GM23338 (cell line): ENCODE measurements at regions not wholly inside any gene's neighbourhood (a gene's known extent, or its start where the extent isn't known, plus 50 kb on each side); places are given as distances from the start of the nearest gene placed in this dataset.

Experiments
- ATAC-seq: fragments of 200-7000 bp; cut with Tn5 transposase; 3 replicates; pipeline ENCODE4 v1.9.1; 2020
- DNase-seq: peaks from one replicate; pipeline ENCODE4 v3.0.0-alpha.2; 2015; ENCODE audit warnings: low spot score
- H2AFZ ChIP-seq: fragments of 200-600 bp; sonication (generic); 2 replicates; pipeline ENCODE4 v1.8.0; 2016; ENCODE audit warnings: antibody characterized with exemption, mild to moderate bottlenecking, moderate library complexity
- H3F3A ChIP-seq: fragments of 200-600 bp; sonication (generic); replicated peaks from 2 replicates; pipeline ENCODE4 v1.8.0; 2017; ENCODE audit warnings: antibody characterized with exemption, mixed run types, low read depth
- H3K27ac ChIP-seq: fragments of 200-600 bp; sonication (generic); 2 replicates; pipeline ENCODE4 v1.6.1; 2016; ENCODE audit warnings: low read depth
- H3K27me3 ChIP-seq: fragments of 200-600 bp; sonication (generic); 2 replicates; pipeline ENCODE4 v1.8.0; 2016; ENCODE audit warnings: mild to moderate bottlenecking, mixed run types, moderate library complexity; ENCODE audit not compliant: insufficient read depth
- H3K36me3 ChIP-seq: fragments of 200-600 bp; sonication (generic); 2 replicates; pipeline ENCODE4 v1.8.0; 2016; ENCODE audit warnings: mild to moderate bottlenecking; ENCODE audit not compliant: insufficient read depth
- H3K4me1 ChIP-seq: fragments of 200-600 bp; sonication (generic); 2 replicates; pipeline ENCODE4 v1.8.0; 2016; ENCODE audit warnings: mild to moderate bottlenecking, moderate library complexity; ENCODE audit not compliant: insufficient read depth
- H3K4me2 ChIP-seq: fragments of 200-600 bp; sonication (generic); 2 replicates; pipeline ENCODE4 v1.7.1; 2017; ENCODE audit warnings: mixed run types
- H3K4me3 ChIP-seq: fragments of 200-600 bp; sonication (generic); 2 replicates; pipeline ENCODE4 v1.6.1; 2016; ENCODE audit warnings: mixed run types
- H3K79me2 ChIP-seq: fragments of 200-600 bp; sonication (generic); replicated peaks from 2 replicates; pipeline ENCODE4 v1.8.0; 2017; ENCODE audit warnings: mild to moderate bottlenecking; ENCODE audit not compliant: insufficient read depth
- H3K9me2 ChIP-seq: fragments of 200-600 bp; sonication (generic); 2 replicates; pipeline ENCODE4 v1.8.0; 2017; ENCODE audit not compliant: insufficient read depth
- H4K20me1 ChIP-seq: fragments of 200-600 bp; sonication (generic); replicated peaks from 2 replicates; pipeline ENCODE4 v1.8.0; 2017; ENCODE audit warnings: mild to moderate bottlenecking; ENCODE audit not compliant: insufficient read depth
- H3K27ac Mint-ChIP-seq: 2 replicates; pipeline ENCODE4 v1.8.0; 2020; ENCODE audit warnings: inconsistent platforms, mild to moderate bottlenecking, moderate library complexity, mixed read lengths
- H3K27me3 Mint-ChIP-seq: 3 replicates; pipeline ENCODE4 v1.8.0; 2022; ENCODE audit warnings: low read depth, mild to moderate bottlenecking, moderate library complexity, mixed read lengths, inconsistent platforms; ENCODE audit not compliant: insufficient read depth, poor library complexity
- H3K36me3 Mint-ChIP-seq: 3 replicates; pipeline ENCODE4 v1.8.0; 2021; ENCODE audit warnings: low read depth, mild to moderate bottlenecking, inconsistent platforms, moderate library complexity, mixed read lengths
- H3K4me1 Mint-ChIP-seq: 3 replicates; pipeline ENCODE4 v1.8.0; 2020; ENCODE audit warnings: mild to moderate bottlenecking, inconsistent platforms, mixed read lengths
- H3K4me3 Mint-ChIP-seq: 3 replicates; pipeline ENCODE4 v1.8.0; 2021; ENCODE audit warnings: moderate library complexity, mild to moderate bottlenecking, inconsistent platforms, mixed read lengths
- H3K9me3 Mint-ChIP-seq: 3 replicates; pipeline ENCODE4 v1.8.0; 2020; ENCODE audit warnings: moderate library complexity, mild to moderate bottlenecking, inconsistent platforms, mixed read lengths
- CREB1 ChIP-seq: fragments of 250-450 bp; sonication (Bioruptor Pico); IDR thresholded peaks from 2 replicates; pipeline ENCODE4 v1.5.0; 2020; ENCODE audit warnings: low read depth, mild to moderate bottlenecking, moderate library complexity
- CTCF ChIP-seq, 2 experiments: fragments of 200-600 bp in 1 of 2; sonication (generic) in 1 of 2; conservative IDR thresholded peaks; 2 replicates each; pipeline versions ENCODE4 v1.5.1 to v1.6.1; 2016 to 2017; ENCODE audit warnings: antibody characterized with exemption in 2 of 2, low read depth in 2 of 2, mild to moderate bottlenecking in 2 of 2, moderate library complexity in 1 of 2
- EZH2 ChIP-seq: fragments of 200-600 bp; sonication (generic); IDR thresholded peaks from one replicate; pipeline ENCODE4 v1.8.0; 2017; ENCODE audit warnings: antibody characterized with exemption, mild to moderate bottlenecking, low read depth; ENCODE audit not compliant: unreplicated experiment
- NANOG ChIP-seq: IDR thresholded peaks from 2 replicates; pipeline ENCODE4 v1.6.1; 2016; ENCODE audit warnings: antibody characterized with exemption, borderline replicate concordance
- POLR2AphosphoS5 ChIP-seq: IDR thresholded peaks from 2 replicates; pipeline ENCODE4 v1.6.1; 2016; ENCODE audit warnings: antibody characterized with exemption, low read depth
- ZNF114 ChIP-seq: fragments of 250-450 bp; sonication (Bioruptor Pico); IDR thresholded peaks from 2 replicates; pipeline ENCODE4 v1.5.0; 2020; ENCODE audit warnings: mild to moderate bottlenecking, moderate library complexity
- ZNF331 ChIP-seq: fragments of 250-450 bp; sonication (Bioruptor Pico); IDR thresholded peaks from 2 replicates; pipeline ENCODE4 v1.5.0; 2020; ENCODE audit warnings: low read depth, mild to moderate bottlenecking, moderate library complexity
- TF ChIP-seq, protein P1 (sequence below): fragments of 250-450 bp; sonication (Bioruptor Pico); IDR thresholded peaks from 2 replicates; pipeline ENCODE4 v1.5.0; 2020; ENCODE audit warnings: mild to moderate bottlenecking, moderate library complexity

GRCh38 chr2:129465045-129465444 is 514.4 kb upstream of the RAB6C start:
- no peaks in the 10 kb centered on the region for H3K36me3 ChIP-seq
- Mint-ChIP-seq H3K36me3 (no peaks in the 10 kb centered on the region), H3K27me3 (peaks cover 2% of the 10 kb centered on the region), H3K9me3 (peaks cover 10% of the 10 kb centered on the region; the same call in 2 of the 3 replicates), H3K4me3 (no peak overlapping the region), H3K27ac (no peak overlapping the region), H3K4me1 (no peaks in the 10 kb centered on the region)
- H3K27me3 ChIP-seq = no peaks in the 10 kb centered on the region
- H3F3A ChIP-seq = no peaks in the 10 kb centered on the region
- TF ChIP-seq ZNF114 (CRISPR knock-in tag) (no peak), POLR2AphosphoS5 (no peak), ZNF331 (CRISPR knock-in tag) (no peak), NANOG (no peak), CREB1 (no peak), CTCF (conservative IDR thresholded peaks at IDR 0.05; ENCODE audit: low read depth in 2 of 2) (no peak), EZH2 (no peak)
- TF ChIP-seq, protein P1, sequence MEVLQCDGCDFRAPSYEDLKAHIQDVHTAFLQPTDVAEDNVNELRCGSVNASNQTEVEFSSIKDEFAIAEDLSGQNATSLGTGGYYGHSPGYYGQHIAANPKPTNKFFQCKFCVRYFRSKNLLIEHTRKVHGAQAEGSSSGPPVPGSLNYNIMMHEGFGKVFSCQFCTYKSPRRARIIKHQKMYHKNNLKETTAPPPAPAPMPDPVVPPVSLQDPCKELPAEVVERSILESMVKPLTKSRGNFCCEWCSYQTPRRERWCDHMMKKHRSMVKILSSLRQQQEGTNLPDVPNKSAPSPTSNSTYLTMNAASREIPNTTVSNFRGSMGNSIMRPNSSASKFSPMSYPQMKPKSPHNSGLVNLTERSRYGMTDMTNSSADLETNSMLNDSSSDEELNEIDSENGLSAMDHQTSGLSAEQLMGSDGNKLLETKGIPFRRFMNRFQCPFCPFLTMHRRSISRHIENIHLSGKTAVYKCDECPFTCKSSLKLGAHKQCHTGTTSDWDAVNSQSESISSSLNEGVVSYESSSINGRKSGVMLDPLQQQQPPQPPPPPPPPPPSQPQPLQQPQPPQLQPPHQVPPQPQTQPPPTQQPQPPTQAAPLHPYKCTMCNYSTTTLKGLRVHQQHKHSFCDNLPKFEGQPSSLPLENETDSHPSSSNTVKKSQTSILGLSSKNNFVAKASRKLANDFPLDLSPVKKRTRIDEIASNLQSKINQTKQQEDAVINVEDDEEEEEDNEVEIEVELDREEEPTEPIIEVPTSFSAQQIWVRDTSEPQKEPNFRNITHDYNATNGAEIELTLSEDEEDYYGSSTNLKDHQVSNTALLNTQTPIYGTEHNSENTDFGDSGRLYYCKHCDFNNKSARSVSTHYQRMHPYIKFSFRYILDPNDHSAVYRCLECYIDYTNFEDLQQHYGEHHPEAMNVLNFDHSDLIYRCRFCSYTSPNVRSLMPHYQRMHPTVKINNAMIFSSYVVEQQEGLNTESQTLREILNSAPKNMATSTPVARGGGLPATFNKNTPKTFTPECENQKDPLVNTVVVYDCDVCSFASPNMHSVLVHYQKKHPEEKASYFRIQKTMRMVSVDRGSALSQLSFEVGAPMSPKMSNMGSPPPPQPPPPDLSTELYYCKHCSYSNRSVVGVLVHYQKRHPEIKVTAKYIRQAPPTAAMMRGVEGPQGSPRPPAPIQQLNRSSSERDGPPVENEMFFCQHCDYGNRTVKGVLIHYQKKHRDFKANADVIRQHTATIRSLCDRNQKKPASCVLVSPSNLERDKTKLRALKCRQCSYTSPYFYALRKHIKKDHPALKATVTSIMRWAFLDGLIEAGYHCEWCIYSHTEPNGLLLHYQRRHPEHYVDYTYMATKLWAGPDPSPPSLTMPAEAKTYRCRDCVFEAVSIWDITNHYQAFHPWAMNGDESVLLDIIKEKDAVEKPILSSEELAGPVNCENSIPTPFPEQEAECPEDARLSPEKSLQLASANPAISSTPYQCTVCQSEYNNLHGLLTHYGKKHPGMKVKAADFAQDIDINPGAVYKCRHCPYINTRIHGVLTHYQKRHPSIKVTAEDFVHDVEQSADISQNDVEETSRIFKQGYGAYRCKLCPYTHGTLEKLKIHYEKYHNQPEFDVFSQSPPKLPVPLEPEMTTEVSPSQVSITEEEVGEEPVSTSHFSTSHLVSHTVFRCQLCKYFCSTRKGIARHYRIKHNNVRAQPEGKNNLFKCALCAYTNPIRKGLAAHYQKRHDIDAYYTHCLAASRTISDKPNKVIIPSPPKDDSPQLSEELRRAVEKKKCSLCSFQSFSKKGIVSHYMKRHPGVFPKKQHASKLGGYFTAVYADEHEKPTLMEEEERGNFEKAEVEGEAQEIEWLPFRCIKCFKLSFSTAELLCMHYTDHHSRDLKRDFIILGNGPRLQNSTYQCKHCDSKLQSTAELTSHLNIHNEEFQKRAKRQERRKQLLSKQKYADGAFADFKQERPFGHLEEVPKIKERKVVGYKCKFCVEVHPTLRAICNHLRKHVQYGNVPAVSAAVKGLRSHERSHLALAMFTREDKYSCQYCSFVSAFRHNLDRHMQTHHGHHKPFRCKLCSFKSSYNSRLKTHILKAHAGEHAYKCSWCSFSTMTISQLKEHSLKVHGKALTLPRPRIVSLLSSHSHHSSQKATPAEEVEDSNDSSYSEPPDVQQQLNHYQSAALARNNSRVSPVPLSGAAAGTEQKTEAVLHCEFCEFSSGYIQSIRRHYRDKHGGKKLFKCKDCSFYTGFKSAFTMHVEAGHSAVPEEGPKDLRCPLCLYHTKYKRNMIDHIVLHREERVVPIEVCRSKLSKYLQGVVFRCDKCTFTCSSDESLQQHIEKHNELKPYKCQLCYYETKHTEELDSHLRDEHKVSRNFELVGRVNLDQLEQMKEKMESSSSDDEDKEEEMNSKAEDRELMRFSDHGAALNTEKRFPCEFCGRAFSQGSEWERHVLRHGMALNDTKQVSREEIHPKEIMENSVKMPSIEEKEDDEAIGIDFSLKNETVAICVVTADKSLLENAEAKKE (CRISPR knock-in tag) = no peak
- no peaks in the 10 kb centered on the region for H3K4me1 ChIP-seq
- no peak for DNase-seq
- no peak overlapping the region for H2AFZ ChIP-seq
- no peaks in the 10 kb centered on the region for H3K79me2 ChIP-seq
- no peaks in the 10 kb centered on the region for H3K9me2 ChIP-seq
- H3K27ac ChIP-seq = no peak overlapping the region
- no peaks in the 10 kb centered on the region for H4K20me1 ChIP-seq
- no peak overlapping the region for H3K4me2 ChIP-seq
- H3K4me3 ChIP-seq = no peak overlapping the region
- no peak for ATAC-seq
